BJ (cell line): ENCODE measurements at regions not wholly inside any gene's neighbourhood (a gene's known extent, or its start where the extent isn't known, plus 50 kb on each side); places are given as distances from the start of the nearest gene placed in this dataset.

Experiments
- CTCF ChIA-PET: fragments of 350-600 bp; formaldehyde crosslinking; extraction: SDS; loops from one replicate; lab custom pipeline; 2021; ENCODE audit warnings: antibody characterized with exemption, inconsistent platforms; lab: Yijun Ruan, JAX
- POLR2A ChIA-PET: fragments of 300-600 bp; sonication (Branson Sonifier 250); formaldehyde crosslinking; extraction: SDS; loops from one replicate; lab custom pipeline; 2021; ENCODE audit warnings: antibody characterized with exemption; lab: Charles Lee
- DNase-seq: peaks from one replicate; pipeline ENCODE4 v3.0.0-alpha.2; 2011; ENCODE audit warnings: low read depth
- H3K27me3 ChIP-seq: 2 replicates; pipeline ENCODE4 v1.6.0; 2011; ENCODE audit warnings: low read length; ENCODE audit not compliant: control insufficient read depth, insufficient read depth
- H3K36me3 ChIP-seq: 2 replicates; pipeline ENCODE4 v1.5.1; 2011; ENCODE audit warnings: low read length; ENCODE audit not compliant: control insufficient read depth, insufficient read depth
- H3K4me3 ChIP-seq: 2 replicates; pipeline ENCODE4 v1.5.1; 2011; ENCODE audit warnings: low read depth, mild to moderate bottlenecking, control low read depth, low read length
- CTCF ChIP-seq: IDR thresholded peaks from 2 replicates; pipeline ENCODE4 v1.5.1; 2011; ENCODE audit warnings: low read depth, mild to moderate bottlenecking, control low read depth, inconsistent platforms, low read length, moderate library complexity; ENCODE audit not compliant: insufficient read depth

GRCh38 chr5:4001758-4002533 is 406.3 kb downstream of the IRX1 start:
- ChIA-PET POLR2A (no interaction called here), CTCF (no interaction called here)
- DNase-seq, result no peak
- no peaks in the 10 kb centered on the region for H3K36me3 ChIP-seq
- no peak for TF ChIP-seq CTCF
- no peak overlapping the region for H3K4me3 ChIP-seq
- no peaks in the 10 kb centered on the region for H3K27me3 ChIP-seq

- POLR2A ChIA-PET, result no interaction called here
- Histone ChIP-seq H3K27me3 (no peaks in the 10 kb centered on the region), H3K36me3 (no peaks in the 10 kb centered on the region), H3K4me3 (no peak overlapping the region)
- TF ChIP-seq CTCF, result no peak
- CTCF ChIA-PET, result no interaction called here
- no peak for DNase-seq
Measured at GRCh38 chr5:4005335-4005734, 409.7 kb downstream of the IRX1 start.

- no peak for TF ChIP-seq CTCF
- no peaks in the 10 kb centered on the region for H3K36me3 ChIP-seq
- CTCF ChIA-PET, result no interaction called here
- POLR2A ChIA-PET, result no interaction called here
- DNase-seq, result no peak
- no peaks in the 10 kb centered on the region for H3K27me3 ChIP-seq
- H3K4me3 ChIP-seq, result no peak overlapping the region
Measured at GRCh38 chr5:4007001-4007400, 411.4 kb downstream of the IRX1 start.

- POLR2A ChIA-PET, result no interaction called here
- no peak for DNase-seq
Measured at GRCh38 chr5:4011943-4012342, 416.3 kb downstream of the IRX1 start.

More at GRCh38 chr5:4011943-4012342, 416.3 kb downstream of the IRX1 start:
- CTCF ChIA-PET, result no interaction called here
- no peak for TF ChIP-seq CTCF
- Histone ChIP-seq H3K27me3 (no peaks in the 10 kb centered on the region), H3K4me3 (no peak overlapping the region), H3K36me3 (no peaks in the 10 kb centered on the region)
